ENCODE measurements at regions not wholly inside any gene's neighbourhood (a gene's known extent, or its start where the extent isn't known, plus 50 kb on each side); places are given as distances from the start of the nearest gene placed in this dataset.

GRCh38 chr4:100796332-100796731, 278.5 kb upstream of the EMCN start:
- TF ChIP-seq CTCF (IDR thresholded peaks at IDR 0.05), result no peak
- TF ChIP-seq POLR2A (IDR thresholded peaks at IDR 0.05), result no peak
- no peak for TF ChIP-seq POLR2AphosphoS5 (IDR thresholded peaks at IDR 0.05)
- no peak for TF ChIP-seq EP300 (IDR thresholded peaks at IDR 0.05)

Data from sigmoid colon (tissue), 4 donors.